ENCODE measurements at regions not wholly inside any gene's neighbourhood (a gene's known extent, or its start where the extent isn't known, plus 50 kb on each side); places are given as distances from the start of the nearest gene placed in this dataset.

- DNase-seq = no peak
Measured at GRCh38 chr12:58819345-58819744, 101.0 kb downstream of the LRIG3 start.

- DNase-seq = no peak
Measured at GRCh38 chr12:58819985-58820384, 100.3 kb downstream of the LRIG3 start.

All from OCI-M1 (cell line).